Cerebellar cortex (tissue), 1 donor: ENCODE measurements at regions not wholly inside any gene's neighbourhood (a gene's known extent, or its start where the extent isn't known, plus 50 kb on each side); places are given as distances from the start of the nearest gene placed in this dataset.
"Not testable (repeated sequence)": the region's sequence is repeated elsewhere in the genome, so short reads cannot be mapped to it uniquely, and the experiment has no call there.

Experiments used
- DNase-seq: peaks from one replicate; pipeline ENCODE4 v3.0.0-alpha.2; 2015; ENCODE audit warnings: low spot score

DNA sequence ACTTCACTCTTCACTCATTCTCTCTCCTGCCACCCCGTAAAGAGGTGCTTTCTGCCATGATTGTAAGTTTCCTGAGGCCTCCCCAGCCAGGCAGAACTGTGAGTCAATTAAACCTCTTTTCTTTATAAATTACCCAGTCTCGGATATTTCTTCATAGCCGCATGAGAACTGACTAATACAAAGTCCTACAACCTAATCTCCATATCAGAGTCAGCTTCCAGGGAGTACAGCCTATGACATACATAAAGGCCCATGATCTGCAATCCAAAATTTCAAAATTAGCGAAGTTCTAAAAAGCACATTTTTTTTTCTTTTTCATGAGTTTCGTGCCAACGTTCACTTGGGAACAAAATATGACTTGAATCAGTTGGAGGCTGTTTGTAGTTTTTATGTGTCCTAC, 256.9 kb upstream of the DUSP10 start:
- no peak for DNase-seq

DNA sequence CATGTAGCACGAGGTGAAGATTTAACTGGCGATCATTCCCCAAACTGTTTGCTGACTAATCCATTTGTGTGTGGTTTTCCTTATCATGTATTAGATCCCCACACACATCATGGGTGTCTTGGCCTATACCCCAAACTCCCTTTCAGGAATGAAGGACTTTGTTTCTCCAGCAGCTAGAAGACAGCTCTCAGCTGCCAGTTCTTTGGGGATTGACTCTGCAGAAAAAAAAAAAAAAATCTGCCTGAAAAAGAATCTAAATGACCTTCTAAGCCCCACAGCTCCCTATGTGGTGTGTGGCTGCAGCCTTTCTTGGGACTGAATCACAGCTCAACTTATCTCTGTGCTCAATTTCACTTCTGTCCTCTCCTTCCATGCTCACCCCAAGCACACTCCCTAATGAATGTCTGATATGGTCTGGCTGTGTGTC, 256.3 kb upstream of the DUSP10 start:
- DNase-seq, result no peak

- DNase-seq, result not testable (repeated sequence)
These were observed 255.1 kb upstream of the DUSP10 start for GRCh38 chr1:221997012-221997411.

DNA sequence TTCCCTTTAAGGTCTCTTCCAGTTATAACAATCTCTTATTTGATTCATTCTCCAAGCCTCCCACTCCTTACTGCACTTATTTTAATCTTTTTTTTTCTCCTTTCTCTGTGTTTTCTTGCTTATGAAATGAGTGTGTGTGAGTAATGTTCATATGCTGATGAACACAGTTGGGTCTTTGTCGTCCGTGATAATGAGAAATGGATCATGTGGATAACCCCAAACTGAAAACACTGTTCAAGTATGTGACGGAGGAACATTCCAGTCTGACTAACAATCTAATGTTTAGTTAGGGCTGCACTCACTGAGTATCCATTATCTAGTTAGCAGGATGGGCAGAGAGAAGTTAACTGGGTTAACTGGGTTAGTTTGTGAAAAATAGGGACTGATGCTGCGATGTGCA, 253.1 kb upstream of the DUSP10 start:
- DNase-seq, result no peak

DNA sequence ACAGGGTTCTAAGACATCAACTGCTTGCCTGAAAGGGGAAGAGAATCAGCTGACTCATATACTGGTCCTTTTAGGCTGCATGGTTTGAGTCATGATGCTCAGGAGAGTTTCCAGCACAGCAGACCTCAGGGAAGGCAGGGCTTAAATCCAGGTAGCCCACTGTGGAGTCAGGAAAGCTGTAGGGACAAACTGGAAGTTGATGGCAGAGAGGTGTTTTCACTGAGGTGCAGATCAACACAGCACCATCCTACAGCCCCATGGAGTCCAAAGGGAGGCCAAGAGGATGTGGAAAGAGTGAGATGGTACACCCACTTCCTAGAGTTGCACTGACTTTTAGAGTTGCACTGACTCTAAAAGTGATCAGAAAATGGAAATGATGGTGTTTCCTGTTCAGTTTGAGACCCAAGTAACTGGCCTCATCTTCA, 252.4 kb upstream of the DUSP10 start:
- no peak for DNase-seq

GRCh38 chr1:221993444-221993948, 251.6 kb upstream of the DUSP10 start:
- DNase-seq, result no peak

- DNase-seq, result no peak
These were observed 250.5 kb upstream of the DUSP10 start for GRCh38 chr1:221992427-221992826.

DNA sequence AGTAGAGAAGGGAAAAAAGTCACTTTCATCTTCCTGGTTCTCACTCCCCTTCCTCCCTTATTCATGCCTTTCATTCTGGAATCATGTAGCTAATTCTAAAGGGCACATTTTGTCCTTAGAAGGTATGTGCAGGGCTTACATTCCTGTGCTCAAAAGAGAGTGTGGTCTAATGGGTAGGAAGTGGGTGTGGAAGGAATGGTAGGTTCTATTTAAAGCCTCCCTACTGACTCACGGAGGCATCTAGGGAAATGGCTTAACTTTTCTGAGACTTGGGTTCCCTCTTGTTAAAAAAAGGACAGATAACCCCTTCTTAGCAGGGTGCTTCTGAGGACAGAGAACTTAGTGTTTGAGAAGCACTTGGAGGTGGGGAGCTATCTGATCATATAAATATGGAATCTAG, 249.3 kb upstream of the DUSP10 start:
- DNase-seq, result no peak

- DNase-seq, result no peak
These were observed 247.9 kb upstream of the DUSP10 start for GRCh38 chr1:221989741-221990140.

DNA sequence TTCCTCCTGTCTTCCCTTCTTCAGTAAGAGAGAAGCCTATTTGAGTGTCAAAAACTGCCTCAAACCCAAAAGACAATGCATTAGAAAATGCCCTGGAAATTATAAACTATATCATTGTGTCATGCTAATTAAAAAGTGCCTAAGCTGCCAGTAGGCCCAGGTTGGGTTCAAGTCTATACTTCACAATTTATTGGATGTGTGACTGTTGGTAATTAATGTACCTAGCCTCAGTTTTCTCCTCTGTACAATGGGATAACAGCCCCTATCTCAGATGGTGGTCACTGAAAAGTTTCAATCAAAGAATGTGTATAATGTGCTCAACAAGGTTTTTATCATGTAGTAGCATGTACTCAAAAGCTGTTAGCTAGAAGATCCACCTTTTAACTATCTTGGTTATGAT, 246.9 kb upstream of the DUSP10 start:
- no peak for DNase-seq

- DNase-seq, result no peak
These were observed 246.1 kb upstream of the DUSP10 start for GRCh38 chr1:221987860-221988520.

DNA sequence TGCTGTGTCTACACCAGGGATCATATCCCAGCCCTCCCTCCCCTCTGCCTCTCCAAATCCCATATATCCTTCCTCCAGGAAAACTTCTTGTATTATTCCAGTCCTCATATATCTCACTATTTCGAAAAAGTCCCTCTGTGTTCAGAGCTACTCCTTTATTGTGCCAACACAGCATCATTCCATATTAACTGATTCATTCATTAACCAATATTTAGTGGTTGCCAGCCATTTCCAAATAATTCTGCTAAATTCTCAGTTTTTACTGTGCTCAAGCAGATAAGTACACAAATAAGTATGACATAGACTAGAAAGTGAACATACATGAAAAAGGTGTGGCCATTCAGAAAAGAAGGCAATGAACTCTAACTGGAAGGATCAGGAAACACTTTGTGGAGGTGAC, 241.6 kb upstream of the DUSP10 start:
- DNase-seq, result no peak

GRCh38 chr1:221981461-221981860, 239.6 kb upstream of the DUSP10 start:
- no peak for DNase-seq

DNA sequence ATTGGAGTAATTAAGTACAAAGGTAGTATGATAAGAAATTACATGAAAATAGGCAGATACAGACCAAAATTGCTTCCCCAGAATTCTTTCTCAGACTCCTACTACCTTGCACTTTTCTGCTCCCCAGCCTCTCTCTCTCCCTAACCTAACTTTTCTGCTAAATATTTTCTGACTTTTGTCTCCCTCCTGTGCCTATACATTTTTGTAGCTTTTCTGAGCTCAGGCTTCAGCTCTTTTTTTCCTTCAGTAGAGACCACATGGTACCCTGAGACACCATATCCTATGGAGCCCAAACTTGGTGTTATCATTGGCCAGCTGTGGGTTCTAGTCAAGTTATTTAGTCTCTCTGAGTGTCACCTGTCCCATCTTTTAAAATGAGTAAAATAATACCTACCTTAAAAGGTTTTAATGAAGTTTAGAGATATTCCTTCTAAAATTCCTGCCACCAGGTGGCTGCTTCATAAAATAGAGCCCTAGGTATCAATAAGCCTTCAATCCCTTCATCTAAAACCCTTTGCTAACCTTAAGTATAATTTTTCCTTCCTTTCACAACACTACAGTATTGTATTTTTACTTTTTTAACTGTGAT, 237.6 kb upstream of the DUSP10 start:
- no peak for DNase-seq

DNA sequence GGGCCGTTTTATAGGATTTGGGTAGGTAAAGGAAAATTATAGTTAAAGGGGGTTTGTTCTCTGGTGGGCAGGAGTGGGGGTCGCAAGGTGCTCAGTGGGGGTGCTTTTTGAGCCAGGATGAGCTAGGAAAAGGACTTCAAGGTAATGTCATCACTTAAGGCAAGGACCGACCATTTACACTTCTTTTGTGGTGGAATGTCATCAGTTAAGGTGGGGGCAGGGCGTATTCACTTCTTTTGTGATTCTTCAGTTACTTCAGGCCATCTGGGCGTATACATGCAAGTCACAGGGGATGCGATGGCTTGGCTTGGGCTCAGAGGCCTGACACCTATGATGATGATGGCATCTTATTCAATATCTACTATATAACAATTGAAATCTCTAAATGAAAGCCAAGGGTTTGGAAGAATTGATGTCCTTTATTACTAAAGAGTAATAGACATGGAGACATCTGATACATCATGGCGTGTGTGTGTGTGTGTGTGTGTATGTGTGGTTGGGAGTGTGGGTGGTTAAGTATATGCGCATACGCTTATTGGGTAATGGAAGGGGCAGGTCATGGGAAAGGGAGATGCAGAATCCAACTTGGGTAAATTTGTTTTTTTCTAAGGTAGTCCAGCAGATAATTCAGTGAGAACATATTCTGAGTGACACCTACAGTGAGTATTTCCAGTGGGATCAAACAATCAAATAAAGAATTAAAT, 236.9 kb upstream of the DUSP10 start:
- not testable (repeated sequence) for DNase-seq

DNA sequence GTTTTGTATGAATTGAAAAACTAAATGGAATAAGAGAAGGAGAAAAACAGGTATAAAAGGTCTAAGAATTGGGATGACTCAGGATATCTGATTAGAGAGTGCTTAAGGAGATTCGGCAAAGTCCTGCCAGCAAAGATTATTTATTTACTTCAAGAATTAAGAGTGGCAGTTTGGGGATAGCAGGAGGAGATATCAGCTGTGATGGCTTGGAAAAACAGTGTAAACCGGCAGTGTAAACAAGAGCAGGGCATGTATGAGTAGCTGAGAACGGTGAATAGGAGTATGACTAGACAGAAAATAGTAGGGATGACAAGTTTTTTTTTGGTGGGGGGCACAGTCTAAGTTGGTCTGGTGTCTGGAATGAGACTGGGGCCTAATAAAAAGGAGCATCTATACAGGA, 231.9 kb upstream of the DUSP10 start:
- DNase-seq, result not testable (repeated sequence)

GRCh38 chr1:221972276-221973235, 230.7 kb upstream of the DUSP10 start:
- no peak for DNase-seq

DNA sequence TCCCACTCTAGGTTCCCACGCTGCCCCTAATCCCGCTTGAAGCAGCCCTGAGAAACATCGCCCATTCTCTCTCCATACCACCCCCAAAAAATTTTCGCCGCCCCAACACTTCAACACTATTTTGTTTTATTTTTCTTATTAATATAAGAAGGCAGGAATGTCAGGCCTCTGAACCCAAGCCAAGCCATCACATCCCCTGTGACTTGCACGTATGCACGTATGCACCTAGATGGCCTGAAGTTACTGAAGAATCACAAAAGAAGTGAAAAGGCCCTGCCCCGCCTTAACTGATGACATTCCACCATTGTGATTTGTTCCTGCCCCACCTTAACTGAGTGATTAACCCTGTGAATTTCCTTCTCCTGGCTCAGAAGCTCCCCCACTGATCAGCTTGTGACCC, 229.1 kb upstream of the DUSP10 start:
- not testable (repeated sequence) for DNase-seq

DNA sequence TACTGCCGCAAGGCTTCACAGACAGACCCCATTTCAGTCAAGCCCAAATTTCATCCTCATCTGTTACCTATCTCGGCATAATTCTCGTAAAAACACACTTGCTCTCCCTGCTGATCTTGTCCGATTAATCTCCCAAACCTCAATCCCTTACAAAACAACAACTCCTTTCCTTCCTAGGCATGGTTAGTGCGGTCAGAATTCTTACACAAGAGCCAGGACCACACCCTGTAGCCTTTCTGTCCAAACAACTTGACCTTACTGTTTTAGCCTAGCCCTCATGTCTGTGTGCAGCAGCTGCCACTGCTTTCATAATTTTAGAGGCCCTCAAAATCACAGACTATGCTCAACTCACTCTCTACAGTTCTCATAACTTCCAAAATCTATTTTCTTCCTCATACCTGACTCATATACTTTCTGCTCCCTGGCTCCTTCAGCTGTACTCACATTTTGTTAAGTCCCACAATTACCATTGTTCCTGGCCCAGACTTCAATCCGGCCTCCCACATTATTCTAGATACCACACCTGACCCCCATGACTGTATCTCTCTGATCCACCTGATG, 227.5 kb upstream of the DUSP10 start:
- DNase-seq, result not testable (repeated sequence)

DNA sequence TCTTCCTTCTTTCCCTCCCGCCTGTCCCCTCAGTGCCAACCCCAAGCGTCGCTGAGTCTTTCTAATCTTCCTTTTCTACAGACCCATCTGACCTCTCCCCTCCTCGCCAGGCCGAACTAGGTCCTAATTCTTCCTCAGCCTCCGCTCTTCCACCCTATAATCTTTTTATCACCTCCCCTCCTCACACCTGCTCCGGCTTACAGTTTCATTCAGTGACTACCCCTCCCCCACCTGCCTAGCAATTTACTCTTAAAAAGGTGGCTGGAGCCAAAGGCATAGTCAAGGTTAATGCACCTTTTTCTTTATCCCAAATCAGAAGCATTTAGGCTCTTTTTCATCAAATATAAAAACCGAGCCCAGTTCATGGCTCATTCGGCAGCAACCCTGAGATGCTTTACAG, 225.6 kb upstream of the DUSP10 start:
- DNase-seq, result not testable (repeated sequence)

- not testable (repeated sequence) for DNase-seq
These were observed 225.0 kb upstream of the DUSP10 start for GRCh38 chr1:221966888-221967287.

- not testable (repeated sequence) for DNase-seq
These were observed 224.0 kb upstream of the DUSP10 start for GRCh38 chr1:221965891-221966290.
